Skeletal muscle satellite cell (primary cell): ENCODE measurements at regions not wholly inside any gene's neighbourhood (a gene's known extent, or its start where the extent isn't known, plus 50 kb on each side); places are given as distances from the start of the nearest gene placed in this dataset.

ENCODE experiments used
- H3K27me3 ChIP-seq: 2 replicates; pipeline ENCODE4 v1.7.0; 2013; ENCODE audit warnings: low read length; ENCODE audit not compliant: control insufficient read depth, insufficient read depth
- H3K36me3 ChIP-seq: 2 replicates; pipeline ENCODE4 v1.7.0; 2013; ENCODE audit warnings: mild to moderate bottlenecking, control low read depth, low read length; ENCODE audit not compliant: insufficient read depth
- H3K4me1 ChIP-seq: 2 replicates; pipeline ENCODE4 v1.7.0; 2013; ENCODE audit warnings: low read length; ENCODE audit not compliant: control insufficient read depth, insufficient read depth
- H3K4me2 ChIP-seq: 2 replicates; pipeline ENCODE4 v1.7.0; 2013; ENCODE audit warnings: mild to moderate bottlenecking, low read length
- H3K4me3 ChIP-seq: 2 replicates; pipeline ENCODE4 v1.7.0; 2013; ENCODE audit warnings: low read length
- H3K9ac ChIP-seq: 2 replicates; pipeline ENCODE4 v1.7.0; 2013; ENCODE audit warnings: mild to moderate bottlenecking, low read depth, low read length, moderate library complexity
- H3K9me3 ChIP-seq: replicated peaks from 2 replicates; pipeline ENCODE4 v1.7.0; 2013; ENCODE audit warnings: mild to moderate bottlenecking, control low read depth, low read length

GRCh38 chr18:40357536-40357935, 1597.5 kb upstream of the PIK3C3 start:
- Histone ChIP-seq H3K4me3 (no peak overlapping the region), H3K4me1 (peaks cover 7% of the 10 kb centered on the region), H3K9ac (no peak overlapping the region), H3K9me3 (no peaks in the 10 kb centered on the region), H3K36me3 (no peaks in the 10 kb centered on the region), H3K4me2 (no peak overlapping the region), H3K27me3 (no peaks in the 10 kb centered on the region)

GRCh38 chr18:40356168-40356567, 1598.9 kb upstream of the PIK3C3 start:
- Histone ChIP-seq H3K9me3 (no peaks in the 10 kb centered on the region), H3K27me3 (no peaks in the 10 kb centered on the region), H3K4me1 (peaks cover 7% of the 10 kb centered on the region), H3K36me3 (no peaks in the 10 kb centered on the region), H3K4me3 (no peak overlapping the region), H3K4me2 (no peak overlapping the region), H3K9ac (no peak overlapping the region)

- Histone ChIP-seq H3K4me2 (peak overlapping the region; percentile 3), H3K27me3 (no peaks in the 10 kb centered on the region), H3K4me3 (no peak overlapping the region), H3K4me1 (peaks cover 7% of the 10 kb centered on the region), H3K9ac (no peak overlapping the region), H3K9me3 (no peaks in the 10 kb centered on the region), H3K36me3 (no peaks in the 10 kb centered on the region)
Observed at GRCh38 chr18:40355726-40356125, 1599.3 kb upstream of the PIK3C3 start.

GRCh38 chr18:40348196-40348595, 1606.8 kb upstream of the PIK3C3 start:
- H3K36me3 ChIP-seq, result no peaks in the 10 kb centered on the region

GRCh38 chr18:40347261-40347660, 1607.8 kb upstream of the PIK3C3 start:
- Histone ChIP-seq H3K9ac (no peak overlapping the region), H3K36me3 (no peaks in the 10 kb centered on the region), H3K4me1 (no peaks in the 10 kb centered on the region), H3K27me3 (no peaks in the 10 kb centered on the region), H3K9me3 (no peaks in the 10 kb centered on the region), H3K4me2 (no peak overlapping the region), H3K4me3 (no peak overlapping the region)

More at GRCh38 chr18:40348196-40348595, 1606.8 kb upstream of the PIK3C3 start:
- Histone ChIP-seq H3K9me3 (no peaks in the 10 kb centered on the region), H3K4me3 (no peak overlapping the region), H3K9ac (no peak overlapping the region), H3K4me1 (no peaks in the 10 kb centered on the region), H3K4me2 (no peak overlapping the region), H3K27me3 (no peaks in the 10 kb centered on the region)

GRCh38 chr18:40346146-40346545, 1608.9 kb upstream of the PIK3C3 start:
- no peaks in the 10 kb centered on the region for H3K27me3 ChIP-seq
- no peaks in the 10 kb centered on the region for H3K36me3 ChIP-seq
- H3K4me3 ChIP-seq, result no peak overlapping the region
- no peaks in the 10 kb centered on the region for H3K9me3 ChIP-seq
- no peaks in the 10 kb centered on the region for H3K4me1 ChIP-seq
- no peak overlapping the region for H3K9ac ChIP-seq
- no peak overlapping the region for H3K4me2 ChIP-seq

- Histone ChIP-seq H3K4me3 (no peak overlapping the region), H3K9ac (no peak overlapping the region), H3K27me3 (no peaks in the 10 kb centered on the region), H3K36me3 (no peaks in the 10 kb centered on the region), H3K9me3 (no peaks in the 10 kb centered on the region), H3K4me1 (no peaks in the 10 kb centered on the region), H3K4me2 (no peak overlapping the region)
Observed at GRCh38 chr18:40341701-40342100, 1613.3 kb upstream of the PIK3C3 start.

- no peaks in the 10 kb centered on the region for H3K36me3 ChIP-seq
- no peak overlapping the region for H3K4me2 ChIP-seq
- H3K9ac ChIP-seq, result no peak overlapping the region
- no peak overlapping the region for H3K4me3 ChIP-seq
- no peaks in the 10 kb centered on the region for H3K27me3 ChIP-seq
- no peaks in the 10 kb centered on the region for H3K9me3 ChIP-seq
- H3K4me1 ChIP-seq, result no peaks in the 10 kb centered on the region
Observed at GRCh38 chr18:40338284-40338683, 1616.8 kb upstream of the PIK3C3 start.

GRCh38 chr18:40326985-40327384, 1628.0 kb upstream of the PIK3C3 start:
- Histone ChIP-seq H3K27me3 (no peaks in the 10 kb centered on the region), H3K4me3 (no peak overlapping the region), H3K36me3 (no peaks in the 10 kb centered on the region), H3K9me3 (no peaks in the 10 kb centered on the region), H3K4me1 (no peaks in the 10 kb centered on the region), H3K4me2 (no peak overlapping the region), H3K9ac (no peak overlapping the region)

GRCh38 chr18:40325988-40326387, 1629.0 kb upstream of the PIK3C3 start:
- no peaks in the 10 kb centered on the region for H3K36me3 ChIP-seq
- H3K4me3 ChIP-seq, result no peak overlapping the region
- no peaks in the 10 kb centered on the region for H3K9me3 ChIP-seq
- H3K4me1 ChIP-seq, result no peaks in the 10 kb centered on the region
- H3K27me3 ChIP-seq, result no peaks in the 10 kb centered on the region
- H3K4me2 ChIP-seq, result no peak overlapping the region
- no peak overlapping the region for H3K9ac ChIP-seq

- no peak overlapping the region for H3K4me3 ChIP-seq
- no peaks in the 10 kb centered on the region for H3K27me3 ChIP-seq
- H3K36me3 ChIP-seq, result no peaks in the 10 kb centered on the region
- no peak overlapping the region for H3K4me2 ChIP-seq
- H3K9me3 ChIP-seq, result no peaks in the 10 kb centered on the region
- no peak overlapping the region for H3K9ac ChIP-seq
- H3K4me1 ChIP-seq, result no peaks in the 10 kb centered on the region
Observed at GRCh38 chr18:40314199-40314598, 1640.8 kb upstream of the PIK3C3 start.

GRCh38 chr18:40313030-40313642, 1641.9 kb upstream of the PIK3C3 start:
- Histone ChIP-seq H3K36me3 (no peaks in the 10 kb centered on the region), H3K27me3 (no peaks in the 10 kb centered on the region), H3K9ac (no peak overlapping the region)

More at GRCh38 chr18:40313030-40313642, 1641.9 kb upstream of the PIK3C3 start:
- Histone ChIP-seq H3K4me1 (no peaks in the 10 kb centered on the region), H3K4me2 (no peak overlapping the region), H3K9me3 (no peaks in the 10 kb centered on the region), H3K4me3 (no peak overlapping the region)
